Left forelimb (tissue), 1 donor: ENCODE measurements at regions not wholly inside any gene's neighbourhood (a gene's known extent, or its start where the extent isn't known, plus 50 kb on each side); places are given as distances from the start of the nearest gene placed in this dataset.
"Not testable (repeated sequence)": the region's sequence is repeated elsewhere in the genome, so short reads cannot be mapped to it uniquely, and the experiment has no call there.

ENCODE experiments used
- DNase-seq: peaks from one replicate; pipeline ENCODE4 v3.0.0-alpha.2; 2018; ENCODE audit warnings: low spot score

GRCh38 chr5:89208811-89209210 lies 325.8 kb upstream of the MEF2C start:
- DNase-seq, result no peak

- no peak for DNase-seq
Measured at GRCh38 chr5:89208392-89208791, 325.4 kb upstream of the MEF2C start.

DNA sequence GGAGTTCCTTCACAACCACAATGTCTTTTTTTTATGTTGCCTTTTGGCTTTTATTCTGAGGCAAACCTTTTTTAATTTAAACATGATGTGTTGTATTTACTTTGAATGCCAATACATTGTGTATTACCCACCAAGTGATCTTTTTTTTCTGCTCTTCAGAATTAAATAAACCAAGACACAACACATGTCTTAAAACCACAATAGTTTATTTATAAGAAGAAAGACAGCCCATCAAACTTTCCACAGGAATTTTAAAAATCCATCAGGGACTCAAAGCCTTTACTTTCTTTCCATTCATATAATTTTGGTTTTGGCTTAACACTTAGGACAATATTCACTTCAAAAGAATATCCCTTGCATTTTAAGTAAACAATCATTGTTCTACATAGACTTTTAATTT lies 321.8 kb upstream of the MEF2C start:
- no peak for DNase-seq

DNA sequence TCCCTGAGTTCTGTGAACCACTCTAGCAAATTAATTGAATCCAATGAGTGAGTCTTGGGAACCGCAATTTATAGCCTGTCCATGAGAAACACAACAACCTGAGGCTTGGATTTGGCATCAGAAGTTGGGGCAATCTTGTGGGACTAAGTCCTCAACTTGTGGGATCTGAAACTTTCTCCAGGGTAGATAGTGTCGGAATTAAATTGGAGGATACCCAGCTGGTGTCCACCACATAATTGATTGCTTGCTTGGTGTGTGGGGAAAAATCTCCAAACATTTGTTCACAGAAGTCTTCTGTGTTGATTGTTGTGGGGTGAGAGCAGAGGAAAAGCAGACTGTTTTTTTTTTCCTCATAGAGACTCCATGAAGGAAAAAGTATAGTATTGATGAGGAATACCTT lies 320.6 kb upstream of the MEF2C start:
- DNase-seq, result no peak

GRCh38 chr5:89200899-89201298 lies 317.9 kb upstream of the MEF2C start:
- no peak for DNase-seq

DNA sequence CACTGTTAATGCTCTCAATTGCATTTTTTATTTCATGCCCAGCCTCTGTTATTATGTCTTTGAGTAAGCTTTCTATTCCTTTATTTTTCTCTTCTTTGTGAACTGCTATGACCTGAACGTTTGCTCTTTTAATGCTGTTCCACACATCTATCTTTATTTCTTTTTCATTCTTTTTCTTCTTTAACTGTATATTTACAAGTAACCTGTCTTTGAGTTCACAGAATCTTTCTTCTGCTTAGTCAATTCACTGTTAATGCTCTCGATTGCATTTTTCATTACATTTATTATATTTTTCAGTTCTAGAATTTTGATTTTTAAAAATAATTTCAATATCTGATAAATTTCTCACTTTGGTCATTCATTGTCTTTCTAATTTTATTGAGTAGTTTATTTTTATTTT lies 316.3 kb upstream of the MEF2C start:
- DNase-seq, result no peak

GRCh38 chr5:89191374-89191773 lies 308.4 kb upstream of the MEF2C start:
- DNase-seq, result no peak

GRCh38 chr5:89190515-89191265 lies 307.7 kb upstream of the MEF2C start:
- no peak for DNase-seq

DNA sequence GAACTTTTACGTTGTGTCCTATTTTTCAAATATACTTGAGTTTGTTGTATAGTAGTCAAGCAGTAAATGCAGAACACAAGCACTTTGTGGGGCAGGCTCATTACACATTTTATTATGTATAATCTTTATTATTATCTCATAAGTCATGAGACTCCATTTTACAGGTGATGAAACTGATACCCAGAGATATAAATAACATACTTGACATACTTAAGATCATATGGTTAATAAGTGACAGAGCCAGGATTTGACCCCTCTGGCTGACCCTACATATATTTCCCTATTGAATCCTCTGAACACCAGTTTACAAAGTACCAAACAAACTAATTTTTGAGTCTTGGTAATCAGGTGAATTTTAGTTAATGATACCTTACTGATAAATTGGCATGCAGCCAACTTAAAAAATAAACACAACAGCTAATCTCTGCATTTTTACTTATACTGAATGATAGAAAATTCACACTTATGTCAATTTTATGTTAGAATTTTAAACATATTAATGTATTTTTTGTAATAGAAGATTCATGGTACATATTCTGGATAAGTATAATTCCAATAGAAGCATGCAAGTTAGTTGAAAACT lies 305.0 kb upstream of the MEF2C start:
- DNase-seq, result no peak

- DNase-seq, result no peak
Measured at GRCh38 chr5:89187268-89187667, 304.3 kb upstream of the MEF2C start.

- no peak for DNase-seq
Measured at GRCh38 chr5:89181546-89181945, 298.6 kb upstream of the MEF2C start.

DNA sequence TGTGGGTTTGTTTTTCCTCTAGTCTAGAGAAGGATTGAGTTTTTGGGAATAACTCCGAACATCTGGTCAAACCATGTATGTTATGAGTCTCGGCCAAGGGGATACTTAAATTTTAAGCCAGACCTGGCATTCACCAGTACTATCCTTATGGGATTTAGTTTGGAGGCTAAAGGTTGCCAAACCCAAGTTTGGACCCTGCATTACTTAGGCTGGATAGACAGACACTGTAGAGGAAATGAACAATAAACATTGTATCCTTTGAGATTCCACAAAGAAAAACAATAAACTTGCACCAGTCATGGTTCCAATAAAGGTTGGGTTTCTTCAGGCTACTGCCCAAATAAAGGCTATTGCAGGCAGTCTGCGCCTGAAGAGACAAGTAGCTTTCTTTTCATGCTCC lies 296.7 kb upstream of the MEF2C start:
- DNase-seq, result no peak

- no peak for DNase-seq
Measured at GRCh38 chr5:89178541-89178940, 295.6 kb upstream of the MEF2C start.

- no peak for DNase-seq
Measured at GRCh38 chr5:89173528-89173927, 290.5 kb upstream of the MEF2C start.

- no peak for DNase-seq
Measured at GRCh38 chr5:89168766-89169165, 285.8 kb upstream of the MEF2C start.

DNA sequence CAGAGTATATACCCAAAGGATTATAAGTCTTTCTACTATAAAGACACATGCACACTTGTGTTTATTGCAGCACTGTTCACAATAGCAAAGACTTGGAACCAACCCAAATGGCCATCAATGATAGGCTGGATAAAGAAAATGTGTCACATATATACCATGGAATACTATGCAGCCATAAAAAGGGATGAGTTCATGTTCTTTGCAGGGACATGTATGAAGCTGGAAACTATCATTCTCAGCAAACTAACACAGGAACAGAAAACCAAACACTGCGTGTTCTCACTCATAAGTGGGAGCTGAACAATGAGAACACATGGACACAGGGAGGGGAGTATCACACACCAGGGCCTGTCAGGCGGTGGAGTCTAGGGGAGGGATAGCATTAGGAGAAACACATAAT lies 281.7 kb upstream of the MEF2C start:
- DNase-seq, result not testable (repeated sequence)

DNA sequence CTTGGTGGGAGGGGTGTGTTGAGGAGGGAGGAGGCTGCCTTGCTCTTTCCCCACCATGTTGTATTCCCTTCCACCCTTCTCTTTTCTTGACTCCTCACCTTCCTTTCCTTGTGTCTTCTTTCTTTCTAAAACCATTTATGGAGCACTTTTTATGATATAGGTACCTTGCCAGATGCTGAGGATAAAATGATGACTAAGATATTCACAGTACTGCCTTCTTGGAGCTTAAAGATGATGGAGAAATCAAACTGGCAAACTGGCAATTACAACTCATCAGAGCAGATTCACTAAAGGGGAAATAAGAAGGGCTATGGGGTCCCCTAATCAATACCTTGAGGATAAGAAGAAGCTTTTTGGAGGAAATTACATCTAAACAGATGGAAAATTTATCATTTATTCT lies 273.2 kb upstream of the MEF2C start:
- no peak for DNase-seq

DNA sequence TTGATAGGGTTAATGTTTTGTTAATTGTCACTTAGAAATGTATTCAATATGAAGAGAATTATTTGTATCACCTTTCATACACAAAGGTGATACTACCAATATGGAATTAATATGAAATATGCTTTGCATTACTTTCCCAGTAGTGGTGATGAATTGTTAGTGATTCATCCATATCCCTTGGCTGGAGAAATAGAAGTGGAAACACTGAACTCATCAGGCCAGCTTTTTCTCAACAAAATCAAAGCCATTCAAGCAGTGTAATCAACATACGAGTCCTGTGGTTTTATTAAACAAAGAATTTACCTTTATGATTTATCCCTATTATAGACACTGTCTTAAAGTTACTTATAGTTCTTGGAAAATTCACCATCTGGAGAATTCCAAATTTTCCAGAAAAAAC lies 264.0 kb upstream of the MEF2C start:
- DNase-seq, result no peak

DNA sequence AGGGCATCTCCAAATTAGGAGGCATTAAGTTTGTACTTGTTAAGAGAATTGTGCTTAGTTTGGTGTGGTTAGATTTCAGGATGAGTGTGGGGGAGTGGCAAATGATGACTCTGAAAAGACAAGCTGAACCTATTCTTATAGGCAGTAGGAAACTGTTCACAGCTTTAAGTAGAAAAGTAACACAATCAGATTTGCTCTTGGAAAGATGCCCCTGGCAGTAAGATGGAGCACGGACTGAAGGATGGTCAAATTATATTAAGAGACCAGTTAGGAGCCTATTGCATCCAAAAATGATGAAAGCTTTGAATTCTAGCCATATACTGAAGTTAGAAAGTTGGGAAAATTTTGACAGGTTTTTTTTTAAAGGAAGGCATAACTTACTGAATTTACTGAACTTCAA lies 254.2 kb upstream of the MEF2C start:
- DNase-seq, result no peak

DNA sequence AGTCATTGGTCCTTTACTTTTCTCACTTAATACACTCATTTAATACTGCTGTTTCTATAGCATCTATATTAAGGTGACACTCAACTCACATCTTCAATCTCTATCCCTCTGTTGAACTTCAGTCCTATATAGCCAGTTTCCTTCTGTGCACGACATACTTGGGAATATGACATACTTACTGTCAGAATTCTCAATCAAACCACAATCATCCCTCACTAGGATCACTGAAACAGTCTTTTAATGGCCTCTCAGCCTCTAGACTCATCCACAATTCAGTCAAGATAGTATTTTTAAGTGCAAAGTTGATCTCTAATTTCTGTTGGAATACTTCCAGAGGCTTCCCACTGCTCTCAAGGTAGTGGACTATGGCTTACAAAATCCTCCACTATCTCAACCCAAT lies 251.0 kb upstream of the MEF2C start:
- no peak for DNase-seq

- DNase-seq, result no peak
Measured at GRCh38 chr5:89133129-89133528, 250.1 kb upstream of the MEF2C start.

GRCh38 chr5:89130851-89131250 lies 247.9 kb upstream of the MEF2C start:
- no peak for DNase-seq

- no peak for DNase-seq
Measured at GRCh38 chr5:89129941-89130340, 247.0 kb upstream of the MEF2C start.
